IPS DF 4.7 (cell line): ENCODE measurements at regions not wholly inside any gene's neighbourhood (a gene's known extent, or its start where the extent isn't known, plus 50 kb on each side); places are given as distances from the start of the nearest gene placed in this dataset.

Experiments
- DNase-seq: peaks from one replicate; pipeline ENCODE4 v3.0.0-alpha.2; 2013; ENCODE audit warnings: low spot score; ENCODE audit errors: extremely low read depth

DNA sequence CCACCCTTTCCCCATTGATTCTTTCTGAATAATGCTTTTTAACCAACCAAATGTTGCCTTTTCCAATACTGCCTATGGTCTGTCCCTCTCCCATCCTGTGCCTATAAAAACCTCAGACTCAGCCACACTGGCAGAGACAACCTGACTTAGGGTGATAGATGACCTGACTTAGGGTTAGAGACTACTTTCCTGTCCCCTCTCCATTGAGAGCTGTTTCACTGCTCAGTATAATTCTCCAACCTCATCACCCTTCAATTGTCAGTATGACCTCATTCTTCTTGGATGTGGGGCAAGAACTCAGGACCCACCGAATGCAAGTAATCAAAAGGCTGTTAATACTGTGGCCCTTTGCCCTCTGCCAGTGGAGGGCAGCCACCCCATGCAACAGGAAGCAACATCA, 182.3 kb upstream of the STK17B start:
- no peak for DNase-seq

DNA sequence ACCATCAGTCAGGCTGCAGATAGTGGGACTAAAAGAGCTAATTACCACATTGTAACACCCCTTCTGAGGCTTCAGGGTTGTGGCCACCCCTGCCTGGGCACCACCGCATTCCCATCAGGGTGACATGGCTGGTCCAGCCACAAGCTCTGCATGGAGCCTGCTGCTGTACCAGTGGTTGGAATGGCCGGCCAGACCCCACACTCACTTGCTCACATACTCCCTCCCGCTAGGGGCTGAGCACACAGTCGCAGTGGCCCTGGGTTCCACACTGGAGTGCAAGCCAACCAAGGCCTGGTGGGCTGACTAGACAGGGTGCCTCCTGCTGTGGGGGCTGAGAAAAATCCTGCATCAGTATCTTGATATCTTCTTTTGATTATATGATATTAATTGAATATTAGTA, 182.8 kb upstream of the STK17B start:
- DNase-seq = no peak

- DNase-seq = no peak
Measured at GRCh38 chr2:196356332-196356731, 185.0 kb upstream of the STK17B start.

DNA sequence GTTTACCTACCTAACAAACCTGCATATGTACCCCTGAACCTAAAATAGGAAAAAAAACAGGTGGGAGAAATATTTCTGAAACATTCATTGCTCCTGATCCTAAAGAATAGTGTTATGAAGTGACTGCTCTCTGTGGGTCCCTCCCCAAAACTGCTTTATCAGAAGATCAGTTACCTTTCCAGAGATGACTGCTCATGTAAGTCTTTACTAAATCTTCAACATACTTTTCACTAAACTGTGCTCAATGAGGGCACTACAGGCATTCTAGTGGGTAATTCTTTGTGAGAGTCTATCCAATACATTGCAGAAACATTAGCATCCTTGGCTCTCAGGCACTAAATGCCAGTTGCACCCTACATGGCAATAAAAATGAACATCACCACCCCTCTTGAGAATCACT, 189.3 kb upstream of the STK17B start:
- no peak for DNase-seq

- no peak for DNase-seq
Measured at GRCh38 chr2:196361606-196362326, 190.4 kb upstream of the STK17B start.

GRCh38 chr2:196362973-196363549, 191.7 kb upstream of the STK17B start:
- DNase-seq = no peak

DNA sequence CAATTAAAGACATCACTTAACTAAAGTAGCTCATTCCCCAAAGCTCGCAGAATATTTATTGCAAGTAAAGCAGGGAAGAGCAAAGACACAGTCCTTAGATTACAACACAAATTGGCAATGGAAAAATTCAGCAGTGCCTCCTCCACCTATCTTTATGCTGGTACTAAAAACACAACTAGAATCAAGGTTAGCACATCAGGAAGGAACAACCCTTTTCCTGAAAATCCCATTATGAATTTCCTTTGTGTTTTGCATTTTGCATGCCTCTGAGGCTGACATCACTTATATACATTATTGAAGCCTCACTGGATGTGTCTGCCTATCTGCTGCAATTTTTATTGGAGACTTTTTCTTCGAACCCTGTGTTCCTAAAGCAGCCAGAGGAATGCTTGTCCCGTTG, 193.8 kb upstream of the STK17B start:
- no peak for DNase-seq

DNA sequence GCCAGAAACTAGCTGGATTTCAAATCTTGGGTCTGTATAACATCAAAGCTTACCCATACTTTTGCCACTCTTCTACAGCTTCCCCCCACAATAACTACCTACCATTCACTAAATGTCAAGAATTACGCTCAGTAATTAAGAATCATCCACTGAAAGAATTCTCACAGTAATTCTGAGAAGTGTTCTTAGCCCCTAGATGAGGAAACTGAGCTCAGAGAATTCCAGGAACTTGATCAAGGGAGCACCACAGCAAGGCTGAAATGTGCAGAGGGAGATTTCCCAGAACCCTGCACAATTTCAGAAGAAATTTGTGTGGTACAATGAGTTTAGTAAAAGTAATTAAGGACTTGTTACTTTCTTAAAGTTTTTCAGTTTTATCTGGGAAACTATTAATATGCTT, 194.5 kb upstream of the STK17B start:
- DNase-seq = no peak

DNA sequence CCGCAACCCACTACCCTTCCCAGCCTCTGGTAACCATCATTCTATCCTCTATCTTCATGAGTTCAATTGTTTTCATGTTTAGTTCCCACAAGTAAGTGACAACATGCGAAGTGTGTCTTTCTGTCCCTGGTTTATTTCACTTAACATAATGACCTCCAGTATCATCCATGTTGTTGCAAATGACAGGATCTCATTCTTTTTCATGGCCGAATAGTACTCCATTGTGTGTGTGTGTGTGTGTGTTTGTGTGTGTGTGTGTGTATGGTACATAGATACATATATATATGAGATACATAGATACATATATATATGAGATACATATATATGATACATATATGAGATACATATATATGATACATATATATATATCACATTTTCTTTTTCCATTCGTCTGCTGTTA, 196.3 kb upstream of the STK17B start:
- no peak for DNase-seq

DNA sequence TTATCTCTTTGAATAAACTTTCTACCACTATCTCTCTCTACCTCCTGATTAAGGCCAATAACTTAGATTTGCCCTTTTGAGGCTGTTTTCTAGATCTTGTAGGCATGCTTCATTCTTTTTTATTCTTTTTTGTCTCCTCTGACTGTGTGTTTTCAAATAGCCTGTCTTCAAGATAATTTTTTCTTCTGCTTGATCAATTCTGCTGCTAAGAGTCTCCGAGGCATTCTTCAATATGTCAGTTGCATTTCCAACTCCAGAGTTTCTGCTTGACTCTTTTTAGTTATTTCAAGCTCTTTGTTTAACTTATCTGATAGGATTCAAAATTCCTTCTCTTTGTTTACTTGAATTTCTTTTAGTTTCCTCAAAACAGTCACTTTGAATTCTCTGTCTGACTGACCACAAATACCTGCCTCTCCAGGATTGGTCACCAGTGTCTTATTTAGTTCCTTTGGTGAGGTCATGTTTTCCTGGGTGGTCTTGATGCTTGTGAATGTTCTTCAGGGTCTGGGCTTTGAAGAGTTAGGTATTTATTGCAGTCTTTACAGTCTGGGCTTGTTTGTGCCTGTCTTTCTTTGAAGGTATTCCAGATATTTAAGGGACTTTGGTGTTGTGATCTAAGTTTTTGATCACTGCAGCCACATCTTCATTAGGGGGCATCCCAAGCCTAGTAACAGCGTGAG, 197.3 kb upstream of the STK17B start:
- DNase-seq = no peak

GRCh38 chr2:196369967-196370366, 198.6 kb upstream of the STK17B start:
- no peak for DNase-seq

- no peak for DNase-seq
Measured at GRCh38 chr2:196370381-196370780, 199.0 kb upstream of the STK17B start.

- DNase-seq = no peak
Measured at GRCh38 chr2:196372276-196372809, 201.0 kb upstream of the STK17B start.

DNA sequence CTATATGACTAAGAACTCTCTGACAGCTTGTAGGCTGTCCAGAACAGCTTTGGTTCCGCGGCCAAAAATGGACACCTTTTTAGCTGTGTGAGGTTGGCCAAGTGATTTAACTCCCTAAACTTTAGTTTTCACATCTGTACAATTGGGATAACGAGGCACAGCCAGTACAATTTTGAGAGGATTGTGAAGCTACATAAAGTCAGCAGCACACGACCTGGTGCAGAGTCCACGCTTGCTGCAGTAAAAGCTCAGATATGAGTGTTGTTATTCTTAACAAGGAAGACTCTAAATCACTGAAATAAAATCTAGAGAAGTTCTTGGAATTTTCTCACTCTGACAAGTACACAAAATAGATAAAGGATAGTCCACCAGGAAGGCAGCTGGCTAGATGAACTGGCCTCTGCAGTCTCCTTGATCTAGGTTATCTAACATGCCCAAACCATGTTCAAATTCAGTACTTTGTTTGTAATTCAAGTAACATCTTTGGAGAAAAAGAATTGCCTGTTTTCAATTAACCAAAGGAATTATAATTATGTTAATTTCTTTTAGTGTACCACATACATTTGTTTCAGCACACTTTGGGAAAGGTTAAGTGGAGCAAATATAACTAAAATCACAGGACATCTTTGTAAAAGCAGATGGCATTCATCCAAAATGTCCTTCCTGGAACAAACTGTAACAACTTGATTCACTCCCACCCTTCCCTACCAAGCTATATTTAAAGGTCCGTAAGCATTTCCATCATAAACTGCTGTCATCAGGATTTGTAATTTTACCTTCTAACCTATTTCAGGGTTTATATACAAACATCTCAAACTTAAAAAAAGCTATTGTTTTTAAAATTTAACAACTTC, 201.7 kb upstream of the STK17B start:
- DNase-seq = no peak

DNA sequence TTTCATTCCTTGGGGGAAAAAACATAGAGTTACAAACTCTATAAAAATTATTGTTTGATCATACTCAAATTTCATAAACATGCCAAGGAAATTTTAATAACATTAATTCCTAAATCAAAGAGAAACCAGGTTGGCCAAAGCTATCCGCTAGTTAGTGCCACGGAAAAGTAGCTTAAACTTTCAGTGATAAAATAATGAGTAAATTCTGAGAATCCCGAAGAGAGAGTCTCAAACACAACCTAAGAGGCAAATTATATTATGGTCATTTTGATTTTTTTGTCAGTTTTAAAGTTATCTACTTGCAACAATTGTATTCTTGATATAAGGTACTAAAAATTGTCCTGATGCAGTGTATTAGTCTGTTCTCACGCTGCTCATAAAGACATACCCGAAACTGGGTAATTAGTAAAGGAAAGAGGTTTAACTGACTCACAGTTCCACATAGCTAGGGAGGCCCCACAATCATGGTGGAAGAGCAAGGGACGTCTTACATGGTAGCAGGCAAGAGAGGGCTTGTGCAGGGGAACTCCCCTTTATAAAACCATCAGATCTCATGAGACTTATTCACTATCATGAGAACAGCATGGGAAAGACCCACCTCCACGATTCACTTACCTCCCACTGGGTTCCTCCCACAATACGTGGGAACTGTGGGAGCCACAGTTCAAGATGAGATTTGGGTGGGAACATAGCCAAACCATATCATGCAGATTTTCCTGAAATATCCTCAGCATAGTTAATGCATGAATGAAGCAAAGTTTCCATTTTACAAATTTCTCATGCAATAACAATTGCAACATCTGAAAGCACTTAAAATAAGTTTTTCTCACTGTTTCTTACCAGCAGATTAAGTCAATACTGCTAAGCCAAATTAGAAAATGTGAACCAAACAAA, 205.9 kb upstream of the STK17B start:
- DNase-seq = no peak

DNA sequence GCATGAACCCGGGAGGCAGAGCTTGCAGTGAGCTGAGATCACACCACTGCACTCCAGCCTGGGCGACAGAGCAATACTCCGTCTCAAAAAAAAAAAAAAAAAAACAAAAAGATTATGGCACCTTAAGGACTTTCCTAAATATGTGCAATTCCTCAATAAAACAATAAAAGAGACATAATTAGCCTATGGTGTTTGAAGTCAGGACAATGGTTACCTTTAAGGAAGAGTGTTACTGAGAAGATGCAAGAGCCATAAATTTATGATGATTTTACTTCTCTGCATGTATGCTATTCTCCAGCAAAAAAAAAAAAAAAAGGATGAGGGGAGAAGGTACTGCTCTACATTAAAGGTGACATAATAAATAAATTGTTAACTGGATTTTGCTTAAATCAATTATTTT, 208.2 kb upstream of the STK17B start:
- no peak for DNase-seq

DNA sequence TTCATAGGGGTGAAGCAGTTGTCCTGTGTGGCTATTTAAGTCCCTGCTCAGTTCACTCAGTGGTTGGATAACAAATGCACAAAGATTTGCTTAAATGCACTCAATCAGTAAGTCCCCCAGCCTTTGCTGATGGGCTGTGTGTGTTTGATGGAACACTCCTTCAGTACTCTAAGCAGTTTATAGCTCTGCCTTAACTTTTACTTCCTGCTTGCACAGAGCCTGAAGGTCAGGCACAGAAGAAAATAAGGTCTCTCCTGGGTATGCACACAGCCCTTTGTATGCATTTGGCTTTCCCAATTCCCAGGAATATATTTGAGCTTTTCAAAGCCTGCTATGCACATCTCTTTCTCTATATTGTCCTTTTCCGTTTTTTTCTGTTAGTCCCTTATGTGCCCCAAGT, 208.7 kb upstream of the STK17B start:
- DNase-seq = no peak

DNA sequence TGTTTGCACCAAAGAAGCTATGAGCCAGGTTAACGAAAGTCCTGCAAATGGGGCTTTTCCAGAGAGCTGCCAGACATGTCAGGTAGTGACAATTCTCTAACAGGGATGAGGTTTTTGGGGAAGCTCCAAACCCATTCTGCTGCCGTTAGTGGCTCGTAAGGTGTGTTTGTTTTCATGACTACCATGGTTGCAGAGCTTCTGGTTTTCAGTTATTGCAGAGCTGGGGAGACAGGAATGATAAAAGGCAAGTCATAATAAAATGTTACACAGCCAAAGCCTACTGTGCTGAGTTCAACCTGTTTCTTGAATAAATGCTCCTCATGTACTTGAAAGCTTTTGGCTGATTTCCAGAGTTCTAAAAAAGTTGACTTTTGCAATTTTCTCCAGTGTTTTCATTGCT, 209.2 kb upstream of the STK17B start:
- DNase-seq = no peak

DNA sequence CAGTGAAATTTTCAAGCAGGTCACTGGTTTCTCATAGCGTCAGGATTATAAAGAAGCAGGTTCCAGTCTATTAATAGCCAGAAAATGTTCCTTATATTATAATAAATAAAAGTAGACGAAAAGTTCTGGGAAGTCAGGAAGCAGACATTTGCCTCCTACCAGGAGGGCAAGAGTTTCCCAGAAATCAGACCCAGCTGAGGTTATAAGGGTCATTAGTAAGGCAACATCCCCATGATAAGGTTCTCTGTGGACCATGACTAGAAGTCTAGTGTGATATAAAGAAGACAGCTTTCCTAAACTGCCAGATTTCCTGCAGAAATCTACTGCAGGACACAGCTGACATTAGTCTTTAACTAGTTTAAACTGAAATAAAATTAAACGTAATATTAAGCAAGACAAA, 210.1 kb upstream of the STK17B start:
- DNase-seq = no peak

GRCh38 chr2:196383799-196384198, 212.4 kb upstream of the STK17B start:
- DNase-seq = no peak

GRCh38 chr2:196384729-196385128, 213.4 kb upstream of the STK17B start:
- no peak for DNase-seq
